H1 (cell line): ENCODE measurements at regions not wholly inside any gene's neighbourhood (a gene's known extent, or its start where the extent isn't known, plus 50 kb on each side); places are given as distances from the start of the nearest gene placed in this dataset.

ENCODE experiments used
- CTCF ChIA-PET: fragments of 300-600 bp; sonication (Branson Sonifier 250); formaldehyde crosslinking; loops from one replicate; lab custom pipeline; 2021; ENCODE audit not compliant: partially characterized antibody; lab: Charles Lee
- POLR2A ChIA-PET: fragments of 300-600 bp; sonication (Branson Sonifier 250); formaldehyde crosslinking; loops from one replicate; lab custom pipeline; 2021; ENCODE audit warnings: inconsistent platforms; ENCODE audit not compliant: partially characterized antibody; lab: Charles Lee
- DNase-seq, 2 experiments: peaks; one replicate each; pipeline versions ENCODE4 v3.0.0 to v3.0.0-alpha.2; 2010 to 2022; ENCODE audit warnings: low spot score in 2 of 2, low read depth in 1 of 2, mixed read lengths in 1 of 2
- FAIRE-seq: peaks from 2 replicates; lab custom pipeline; 2011; peaks lifted over from hg19 to GRCh38; lab: Jason Lieb, UNC
- H2AFZ ChIP-seq: 2 replicates; pipeline ENCODE4 v1.8.1; 2012; ENCODE audit warnings: low read length, inconsistent platforms
- H2AK5ac ChIP-seq: 2 replicates; pipeline ENCODE4 v1.6.1; 2013; ENCODE audit warnings: low read depth, low read length
- H2BK120ac ChIP-seq: replicated peaks from 2 replicates; pipeline ENCODE3; 2013; ENCODE audit warnings: low read depth, low read length, inconsistent platforms
- H2BK12ac ChIP-seq: 2 replicates; pipeline ENCODE4 v1.6.1; 2013; ENCODE audit warnings: low read depth, low read length
- H2BK15ac ChIP-seq: 2 replicates; pipeline ENCODE4 v1.6.1; 2013; ENCODE audit warnings: low read length
- H2BK20ac ChIP-seq: 2 replicates; pipeline ENCODE4 v1.6.1; 2013; ENCODE audit warnings: low read length
- H2BK5ac ChIP-seq: 2 replicates; pipeline ENCODE4 v1.6.1; 2013; ENCODE audit warnings: low read depth, low read length
- H3K14ac ChIP-seq: 2 replicates; pipeline ENCODE4 v1.6.1; 2013; ENCODE audit warnings: inconsistent platforms; ENCODE audit not compliant: insufficient read length
- H3K18ac ChIP-seq: 2 replicates; pipeline ENCODE4 v1.6.1; 2013; ENCODE audit warnings: low read length; ENCODE audit errors: extremely low read depth
- H3K23ac ChIP-seq: 2 replicates; pipeline ENCODE4 v1.6.1; 2013; ENCODE audit warnings: inconsistent platforms; ENCODE audit not compliant: insufficient read length
- H3K23me2 ChIP-seq: 2 replicates; pipeline ENCODE4 v1.6.1; 2013; ENCODE audit warnings: low read depth, low read length
- H3K27ac ChIP-seq: 2 replicates; pipeline ENCODE4 v1.6.1; 2011; ENCODE audit warnings: low read depth, low read length, inconsistent platforms
- H3K27me3 ChIP-seq, 4 experiments: replicated peaks in 1 of 4; 1 replicate in 1 of 4; 2 replicates in 3 of 4; pipeline versions ENCODE4 v1.6.1 to v1.8.1; 2011 to 2013; ENCODE audit warnings: low read length in 3 of 4, mild to moderate bottlenecking in 3 of 4, inconsistent platforms in 2 of 4, mixed read lengths in 2 of 4, moderate library complexity in 1 of 4; ENCODE audit not compliant: control insufficient read depth in 3 of 4, insufficient read depth in 3 of 4; ENCODE audit errors: extremely low read depth in 1 of 4
- H3K36me3 ChIP-seq, 4 experiments: 2 replicates each; pipeline versions ENCODE4 v1.6.1 to v1.8.1; 2011 to 2013; ENCODE audit warnings: mild to moderate bottlenecking in 4 of 4, low read length in 3 of 4, moderate library complexity in 2 of 4, control low read depth in 1 of 4, inconsistent platforms in 1 of 4; ENCODE audit not compliant: insufficient read depth in 4 of 4, control insufficient read depth in 2 of 4
- H3K4ac ChIP-seq: replicated peaks from 2 replicates; pipeline ENCODE3; 2013; ENCODE audit warnings: low read length, low read depth, mixed read lengths, inconsistent platforms; ENCODE audit not compliant: insufficient read length
- H3K4me1 ChIP-seq, 4 experiments: replicated peaks in 1 of 4; 1 replicate in 1 of 4; 2 replicates in 3 of 4; pipeline versions ENCODE4 v1.6.1 to v1.8.1; 2011 to 2013; ENCODE audit warnings: low read length in 3 of 4, inconsistent platforms in 2 of 4, mixed read lengths in 1 of 4; ENCODE audit not compliant: insufficient read depth in 4 of 4, control insufficient read depth in 3 of 4
- H3K4me2 ChIP-seq, 2 experiments: 2 replicates each; pipeline versions ENCODE4 v1.6.1 to v1.8.1; 2011 to 2013; ENCODE audit warnings: low read depth in 2 of 2, low read length in 2 of 2, control low read depth in 1 of 2, inconsistent platforms in 1 of 2, mild to moderate bottlenecking in 1 of 2; ENCODE audit not compliant: insufficient read depth in 1 of 2
- H3K4me3 ChIP-seq, 4 experiments: fragments of 200-600, 300-600 bp in 1 of 4; sonication (generic), shearing (Covaris generic), sonication (Bioruptor Twin) in 1 of 4; 2 replicates each; pipeline versions ENCODE4 v1.5.1 to v1.8.1; 2011 to 2016; ENCODE audit warnings: low read length in 4 of 4, low read depth in 3 of 4, control low read depth in 2 of 4, inconsistent platforms in 2 of 4, mild to moderate bottlenecking in 2 of 4, mixed read lengths in 1 of 4, moderate library complexity in 1 of 4; ENCODE audit not compliant: insufficient read depth in 2 of 4; ENCODE audit errors: extremely low read depth in 1 of 4
- H3K56ac ChIP-seq: replicated peaks from 2 replicates; pipeline ENCODE3; 2013; ENCODE audit warnings: low read depth, mild to moderate bottlenecking, mixed read lengths, low read length, inconsistent platforms; ENCODE audit not compliant: insufficient read length
- H3K79me1 ChIP-seq: 2 replicates; pipeline ENCODE4 v1.6.1; 2013; ENCODE audit warnings: low read depth, low read length, control low read depth
- H3K79me2 ChIP-seq, 2 experiments: 2 replicates each; pipeline versions ENCODE4 v1.6.1 to v1.8.1; 2012 to 2013; ENCODE audit warnings: low read length in 2 of 2, mild to moderate bottlenecking in 2 of 2, inconsistent platforms in 1 of 2; ENCODE audit not compliant: insufficient read depth in 2 of 2, control insufficient read depth in 1 of 2
- H3K9ac ChIP-seq, 4 experiments: replicated peaks in 1 of 4; 1 replicate in 1 of 4; 2 replicates in 3 of 4; pipeline versions ENCODE4 v1.6.1 to v1.8.1; 2011 to 2013; ENCODE audit warnings: low read depth in 3 of 4, low read length in 3 of 4, control low read depth in 2 of 4, mild to moderate bottlenecking in 2 of 4, moderate library complexity in 2 of 4, inconsistent platforms in 1 of 4; ENCODE audit errors: extremely low read depth in 1 of 4
- H3K9me3 ChIP-seq, 2 experiments: 2 replicates each; pipeline versions ENCODE4 v1.6.1 to v1.8.1; 2012 to 2013; ENCODE audit warnings: mild to moderate bottlenecking in 2 of 2, moderate library complexity in 2 of 2, control low read depth in 1 of 2, inconsistent platforms in 1 of 2, low read depth in 1 of 2, low read length in 1 of 2, mixed read lengths in 1 of 2; ENCODE audit not compliant: insufficient read depth in 2 of 2
- H4K20me1 ChIP-seq, 2 experiments: replicated peaks in 1 of 2; 2 replicates each; pipeline versions ENCODE3 to v1.8.1; 2011 to 2013; ENCODE audit warnings: inconsistent platforms in 2 of 2, low read length in 2 of 2, mild to moderate bottlenecking in 1 of 2; ENCODE audit not compliant: insufficient read depth in 2 of 2, control insufficient read depth in 1 of 2
- H4K5ac ChIP-seq: 2 replicates; pipeline ENCODE4 v1.6.1; 2013; ENCODE audit warnings: low read length, low read depth, mixed read lengths, inconsistent platforms; ENCODE audit not compliant: insufficient read length
- H4K8ac ChIP-seq: 2 replicates; pipeline ENCODE4 v1.8.0; 2013; ENCODE audit warnings: mild to moderate bottlenecking, moderate library complexity, low read length, inconsistent platforms; ENCODE audit not compliant: insufficient read depth; ENCODE audit errors: extremely low read depth
- H4K91ac ChIP-seq: replicated peaks from 2 replicates; pipeline ENCODE3; 2013; ENCODE audit warnings: low read length, mixed read lengths, inconsistent platforms; ENCODE audit not compliant: insufficient read length
- BCL11A ChIP-seq, 2 experiments: IDR thresholded peaks; one replicate each; pipeline ENCODE4 v1.6.1; 2011; ENCODE audit warnings: low read depth in 2 of 2, low read length in 2 of 2, mild to moderate bottlenecking in 2 of 2
- CEBPB ChIP-seq: IDR thresholded peaks from 2 replicates; pipeline ENCODE4 v1.6.1; 2012; ENCODE audit warnings: low read depth, low read length
- EZH2 ChIP-seq: fragments of 200-600 bp; sonication (generic); IDR thresholded peaks from 2 replicates; pipeline ENCODE4 v1.7.1; 2012; ENCODE audit warnings: low read depth, mild to moderate bottlenecking, moderate library complexity, low read length, inconsistent platforms; ENCODE audit not compliant: severe bottlenecking
- FOSL1 ChIP-seq: IDR thresholded peaks from 2 replicates; pipeline ENCODE4 v1.6.1; 2011; ENCODE audit warnings: mild to moderate bottlenecking, low read depth, low read length, moderate library complexity; ENCODE audit not compliant: insufficient read depth
- GABPA ChIP-seq: IDR thresholded peaks from 2 replicates; pipeline ENCODE4 v1.6.1; 2011; ENCODE audit warnings: mild to moderate bottlenecking, low read length, moderate library complexity, borderline replicate concordance; ENCODE audit not compliant: insufficient read depth
- HDAC2 ChIP-seq, 2 experiments: fragments of 300-600 bp in 1 of 2; sonication (generic) in 1 of 2; IDR thresholded peaks; 2 replicates each; pipeline ENCODE4 v1.6.1; 2011 to 2012; ENCODE audit warnings: low read depth in 2 of 2, low read length in 2 of 2, mild to moderate bottlenecking in 2 of 2, moderate library complexity in 2 of 2, borderline replicate concordance in 1 of 2, inconsistent platforms in 1 of 2
- JUN ChIP-seq: IDR thresholded peaks from 2 replicates; pipeline ENCODE4 v1.6.1; 2011; ENCODE audit warnings: low read depth, mild to moderate bottlenecking, improper control_type of control experiment, low read length
- POLR2A ChIP-seq, 2 experiments: IDR thresholded peaks; 1 replicate in 1 of 2; 2 replicates in 1 of 2; pipeline ENCODE4 v1.6.1; 2011; ENCODE audit warnings: low read depth in 2 of 2, low read length in 2 of 2, mild to moderate bottlenecking in 2 of 2; ENCODE audit errors: control extremely low read depth in 1 of 2
- RAD21 ChIP-seq, 2 experiments: IDR thresholded peaks in 1 of 2; conservative IDR thresholded peaks in 1 of 2; 2 replicates each; pipeline ENCODE4 v1.6.1; 2011; ENCODE audit warnings: low read depth in 2 of 2, low read length in 2 of 2, improper control_type of control experiment in 1 of 2, inconsistent platforms in 1 of 2, mild to moderate bottlenecking in 1 of 2, moderate library complexity in 1 of 2
- SIRT6 ChIP-seq: IDR thresholded peaks from one replicate; pipeline ENCODE4 v1.7.1; 2012; ENCODE audit warnings: low read length, inconsistent platforms
- SP1 ChIP-seq: IDR thresholded peaks from 2 replicates; pipeline ENCODE4 v1.6.1; 2011; ENCODE audit warnings: low read depth, low read length
- SP2 ChIP-seq: IDR thresholded peaks from 2 replicates; pipeline ENCODE4 v1.6.1; 2012; ENCODE audit warnings: mild to moderate bottlenecking, low read length, inconsistent platforms
- TAF7 ChIP-seq: optimal IDR thresholded peaks from 2 replicates; pipeline ENCODE3; 2011; ENCODE audit warnings: low read depth, mild to moderate bottlenecking, inconsistent platforms, low read length, moderate library complexity, borderline replicate concordance
- TEAD4 ChIP-seq: IDR thresholded peaks from 2 replicates; pipeline ENCODE4 v1.6.1; 2012; ENCODE audit warnings: low read depth, low read length, inconsistent platforms, mixed read lengths

DNA sequence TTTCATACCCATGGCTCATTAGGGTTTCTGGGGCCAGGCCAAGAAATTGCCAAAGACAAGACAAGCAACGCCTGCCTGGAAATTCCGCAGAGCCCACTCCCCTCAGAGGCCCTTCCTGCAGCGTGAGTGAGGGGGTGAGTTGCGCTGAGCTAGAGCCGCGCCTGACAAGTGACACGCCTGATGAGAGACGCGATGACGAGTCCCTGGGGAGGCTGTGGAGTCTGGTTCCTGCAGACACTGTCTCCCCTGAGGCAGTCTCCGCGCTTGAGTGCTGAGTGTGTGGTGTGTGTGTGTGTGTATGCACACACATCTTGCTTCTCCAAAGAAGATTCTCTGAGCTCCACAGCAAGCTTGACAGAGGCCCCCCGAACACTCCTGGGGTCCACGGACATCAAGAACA, 269.8 kb downstream of the BCOR start (continued):
- no peak for TF ChIP-seq BCL11A (IDR thresholded peaks at IDR 0.05; ENCODE audit: low read depth in 2 of 2, low read length in 2 of 2)

DNA sequence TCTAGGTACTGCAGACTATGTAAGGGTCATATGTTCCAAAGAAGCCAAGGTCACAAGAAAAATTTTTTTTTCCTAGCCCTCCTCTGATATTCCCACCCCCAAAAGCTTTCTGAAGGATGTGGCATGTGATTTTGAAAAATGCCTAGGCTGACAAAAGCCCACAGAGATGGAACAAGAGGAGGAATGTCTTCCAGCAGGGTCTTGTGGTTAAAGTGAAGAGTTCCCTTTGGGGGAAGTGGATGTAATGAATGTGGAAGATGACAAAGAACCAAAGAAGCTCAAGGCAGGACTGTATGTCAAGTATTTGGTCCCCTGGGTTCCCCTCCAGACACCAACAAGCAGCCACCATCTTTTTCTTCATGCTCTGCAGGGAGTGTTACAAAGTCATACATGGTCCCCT, 268.8 kb downstream of the BCOR start:
- Histone ChIP-seq H2BK5ac (no peak overlapping the region), H3K36me3 (no peaks in the 10 kb centered on the region), H2BK12ac (no peak overlapping the region), H3K14ac (no peak overlapping the region), H3K9me3 (no peaks in the 10 kb centered on the region), H2BK120ac (no peak overlapping the region), H3K79me1 (no peaks in the 10 kb centered on the region), H3K4me1 (peaks cover 0 to 3% (median 0%) of the 10 kb centered on the region in 4 experiments; a peak in 2 of 7 replicates), H3K18ac (no peak overlapping the region), H4K5ac (no peak overlapping the region), H3K4me2 (no peak overlapping the region), H2BK15ac (no peak overlapping the region), H4K20me1 (no peaks in the 10 kb centered on the region), H4K91ac (no peak overlapping the region), H2AFZ (no peak overlapping the region), H3K4me3 (no peak overlapping the region), H3K56ac (no peak overlapping the region), H3K23me2 (no peaks in the 10 kb centered on the region), H3K27me3 (peaks cover 0 to 4% (median under 1%) of the 10 kb centered on the region in 4 experiments; a peak in 1 of 7 replicates), H2AK5ac (no peak overlapping the region), H3K27ac (no peak overlapping the region), H3K9ac (no peak overlapping the region), H3K4ac (no peak overlapping the region), H3K23ac (no peak overlapping the region), H2BK20ac (no peak overlapping the region), H3K79me2 (no peaks in the 10 kb centered on the region), H4K8ac (no peak overlapping the region)
- FAIRE-seq (no peak), DNase-seq (no peak)
- TF ChIP-seq EZH2 (no peak), SP2 (no peak), GABPA (no peak), JUN (no peak), CEBPB (no peak), FOSL1 (no peak), SP1 (no peak), SIRT6 (no peak), TAF7 (no peak), TEAD4 (no peak), POLR2A (IDR thresholded peaks at IDR 0.05; ENCODE audit: control extremely low read depth in 1 of 2, low read depth in 2 of 2, low read length in 2 of 2) (no peak), HDAC2 (IDR thresholded peaks at IDR 0.05; ENCODE audit: borderline replicate concordance in 1 of 2, low read depth in 2 of 2, low read length in 2 of 2) (no peak), RAD21 (IDR thresholded peaks at IDR 0.05 in 1 of 2, conservative IDR thresholded peaks at IDR 0.05 in 1 of 2; ENCODE audit: low read depth in 2 of 2, low read length in 2 of 2) (no peak)
- POLR2A ChIA-PET: no interaction called here
- CTCF ChIA-PET: interaction anchor here (5.5 kb wide), 1 partner anchor 11 kb away, joined by 28 read pairs; no protein-coding TSS in a partner anchor
